T-helper 1 cell treated with Interleukin-12 subunit alpha and Interleukin-12 subunit beta and Interleukin-4 antibody, amounts not matched to agents 30 ng/mL and 1 ng/mL, for 36 hours (primary cell): ENCODE measurements at regions not wholly inside any gene's neighbourhood (a gene's known extent, or its start where the extent isn't known, plus 50 kb on each side); places are given as distances from the start of the nearest gene placed in this dataset.
"Not testable (repeated sequence)": the region's sequence is repeated elsewhere in the genome, so short reads cannot be mapped to it uniquely, and the experiment has no call there.

Source experiments
- intact Hi-C: fragments of 100-400 bp; cut with micrococcal nuclease; formaldehyde crosslinking; loops from one replicate; pipeline ENCODE4 v1.15.1; 2024

- intact Hi-C loops: no loop called here
These were observed 176.1 kb downstream of the ISL1 start for GRCh38 chr5:51559339-51559738.

GRCh38 chr5:51559921-51560658, 176.8 kb downstream of the ISL1 start:
- intact Hi-C loops: no loop called here

GRCh38 chr5:51566953-51567352, 183.7 kb downstream of the ISL1 start:
- intact Hi-C loops: loop anchor here (5.0 kb wide), 1 partner anchor 45 kb away; no protein-coding TSS in a partner anchor

GRCh38 chr5:51567636-51568035, 184.4 kb downstream of the ISL1 start:
- intact Hi-C loops: loop anchor here (5.0 kb wide), 1 partner anchor 45 kb away; no protein-coding TSS in a partner anchor

- intact Hi-C loops: no loop called here
These were observed 190.6 kb downstream of the ISL1 start for GRCh38 chr5:51573835-51574234.

- intact Hi-C loops: no loop called here
These were observed 199.7 kb downstream of the ISL1 start for GRCh38 chr5:51582871-51583394.

GRCh38 chr5:51598026-51598425, 214.8 kb downstream of the ISL1 start:
- intact Hi-C loops: no loop called here

- intact Hi-C loops: no loop called here
These were observed 216.3 kb downstream of the ISL1 start for GRCh38 chr5:51599587-51599986.

- intact Hi-C loops: no loop called here
These were observed 221.1 kb downstream of the ISL1 start for GRCh38 chr5:51604324-51604723.

- intact Hi-C loops: no loop called here
These were observed 223.7 kb downstream of the ISL1 start for GRCh38 chr5:51606921-51607320.

GRCh38 chr5:51618234-51618633, 235.0 kb downstream of the ISL1 start:
- intact Hi-C loops: no loop called here

GRCh38 chr5:51621156-51621555, 237.9 kb downstream of the ISL1 start:
- intact Hi-C loops: no loop called here

GRCh38 chr5:51622161-51622790, 239.0 kb downstream of the ISL1 start:
- intact Hi-C loops: no loop called here

- intact Hi-C loops: no loop called here
These were observed 242.1 kb downstream of the ISL1 start for GRCh38 chr5:51625224-51625968.

GRCh38 chr5:51632027-51632426, 248.8 kb downstream of the ISL1 start:
- intact Hi-C loops: no loop called here

- intact Hi-C loops: no loop called here
These were observed 249.5 kb downstream of the ISL1 start for GRCh38 chr5:51632793-51633192.

- intact Hi-C loops: not testable (repeated sequence)
These were observed 253.7 kb downstream of the ISL1 start for GRCh38 chr5:51636973-51637372.

GRCh38 chr5:51644976-51645375, 261.7 kb downstream of the ISL1 start:
- intact Hi-C loops: no loop called here

GRCh38 chr5:51646482-51646881, 263.2 kb downstream of the ISL1 start:
- intact Hi-C loops: no loop called here

- intact Hi-C loops: no loop called here
These were observed 267.6 kb downstream of the ISL1 start for GRCh38 chr5:51650824-51651223.

GRCh38 chr5:51651476-51651875, 268.2 kb downstream of the ISL1 start:
- intact Hi-C loops: no loop called here

- intact Hi-C loops: no loop called here
These were observed 268.6 kb downstream of the ISL1 start for GRCh38 chr5:51651889-51652288.
